Bronchial epithelial cell (primary cell): ENCODE measurements at regions not wholly inside any gene's neighbourhood (a gene's known extent, or its start where the extent isn't known, plus 50 kb on each side); places are given as distances from the start of the nearest gene placed in this dataset.

Source experiments
- DNase-seq: peaks from one replicate; pipeline ENCODE4 v3.0.0-alpha.2; 2010; ENCODE audit warnings: low read depth
- FAIRE-seq: peaks from 2 replicates; lab custom pipeline; 2011; peaks lifted over from hg19 to GRCh38; lab: Jason Lieb, UNC
- H3K27me3 ChIP-seq: 2 replicates; pipeline ENCODE4 v1.5.1; 2011; ENCODE audit warnings: low read length; ENCODE audit not compliant: control insufficient read depth, insufficient read depth
- H3K36me3 ChIP-seq: 2 replicates; pipeline ENCODE4 v1.5.1; 2011; ENCODE audit warnings: low read length; ENCODE audit not compliant: control insufficient read depth, insufficient read depth
- H3K4me3 ChIP-seq: 2 replicates; pipeline ENCODE4 v1.5.1; 2011; ENCODE audit warnings: mild to moderate bottlenecking, low read depth, low read length, control low read depth
- TF ChIP-seq, protein P1 (sequence below): IDR thresholded peaks from 2 replicates; pipeline ENCODE4 v1.5.1; 2011; ENCODE audit warnings: mild to moderate bottlenecking, moderate library complexity, low read length, control low read depth, inconsistent platforms; ENCODE audit not compliant: insufficient read depth, severe bottlenecking

DNA sequence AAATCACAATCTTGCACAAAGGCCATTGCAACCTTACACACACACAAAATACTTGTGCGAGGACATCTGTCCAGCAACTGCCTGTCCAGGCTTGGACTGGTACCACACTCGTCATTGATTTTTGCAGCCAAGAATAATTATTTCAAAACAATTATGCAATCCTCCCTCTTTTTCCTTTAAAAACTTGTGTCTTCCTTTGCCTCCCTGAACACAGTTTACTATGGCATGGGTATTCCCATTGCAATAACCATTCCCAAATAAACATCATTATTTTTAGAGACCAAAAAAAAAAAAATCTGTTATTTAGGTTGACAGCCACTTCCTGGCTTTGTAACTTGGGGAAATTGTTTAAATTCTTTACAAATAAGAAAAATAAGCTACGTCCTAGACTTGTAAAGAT, 54.0 kb downstream of the C11orf91 start:
- H3K4me3 ChIP-seq, result no peak overlapping the region
- no peaks in the 10 kb centered on the region for H3K36me3 ChIP-seq
- no peak for DNase-seq
- FAIRE-seq, result no peak
- H3K27me3 ChIP-seq, result no peaks in the 10 kb centered on the region
- TF ChIP-seq, protein P1, sequence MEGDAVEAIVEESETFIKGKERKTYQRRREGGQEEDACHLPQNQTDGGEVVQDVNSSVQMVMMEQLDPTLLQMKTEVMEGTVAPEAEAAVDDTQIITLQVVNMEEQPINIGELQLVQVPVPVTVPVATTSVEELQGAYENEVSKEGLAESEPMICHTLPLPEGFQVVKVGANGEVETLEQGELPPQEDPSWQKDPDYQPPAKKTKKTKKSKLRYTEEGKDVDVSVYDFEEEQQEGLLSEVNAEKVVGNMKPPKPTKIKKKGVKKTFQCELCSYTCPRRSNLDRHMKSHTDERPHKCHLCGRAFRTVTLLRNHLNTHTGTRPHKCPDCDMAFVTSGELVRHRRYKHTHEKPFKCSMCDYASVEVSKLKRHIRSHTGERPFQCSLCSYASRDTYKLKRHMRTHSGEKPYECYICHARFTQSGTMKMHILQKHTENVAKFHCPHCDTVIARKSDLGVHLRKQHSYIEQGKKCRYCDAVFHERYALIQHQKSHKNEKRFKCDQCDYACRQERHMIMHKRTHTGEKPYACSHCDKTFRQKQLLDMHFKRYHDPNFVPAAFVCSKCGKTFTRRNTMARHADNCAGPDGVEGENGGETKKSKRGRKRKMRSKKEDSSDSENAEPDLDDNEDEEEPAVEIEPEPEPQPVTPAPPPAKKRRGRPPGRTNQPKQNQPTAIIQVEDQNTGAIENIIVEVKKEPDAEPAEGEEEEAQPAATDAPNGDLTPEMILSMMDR, result no peak

DNA sequence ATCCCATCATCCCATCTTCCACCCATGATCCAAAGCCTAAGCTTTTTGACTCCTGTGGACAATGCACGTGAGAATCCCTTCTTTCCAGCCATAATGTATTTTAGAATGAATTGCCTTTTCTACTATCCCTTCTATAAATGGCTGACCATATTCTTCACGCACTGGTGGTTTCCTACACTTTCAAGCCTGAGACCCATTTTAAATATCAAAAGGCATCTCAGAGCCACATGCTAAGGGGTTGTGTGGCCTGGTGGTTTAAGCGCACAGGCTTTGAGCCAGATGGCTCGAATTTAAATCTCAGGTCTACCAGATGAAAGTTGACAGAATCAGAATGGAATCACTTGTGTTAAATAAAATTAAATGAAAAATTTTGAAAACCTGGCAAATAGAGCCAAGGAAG, 54.5 kb downstream of the C11orf91 start:
- H3K27me3 ChIP-seq, result no peaks in the 10 kb centered on the region
- no peaks in the 10 kb centered on the region for H3K36me3 ChIP-seq
- TF ChIP-seq, protein P1, result no peak
- H3K4me3 ChIP-seq, result no peak overlapping the region
- DNase-seq (no peak), FAIRE-seq (no peak)

- TF ChIP-seq, protein P1, result no peak
- FAIRE-seq (no peak), DNase-seq (no peak)
Measured at GRCh38 chr11:33645686-33646085, 54.9 kb downstream of the C11orf91 start.

GRCh38 chr11:33643167-33643824, 57.3 kb downstream of the C11orf91 start:
- DNase-seq, result no peak
- no peak for FAIRE-seq
- TF ChIP-seq, protein P1, result no peak
- Histone ChIP-seq H3K27me3 (no peaks in the 10 kb centered on the region), H3K36me3 (no peaks in the 10 kb centered on the region), H3K4me3 (no peak overlapping the region)

More at GRCh38 chr11:33645686-33646085, 54.9 kb downstream of the C11orf91 start:
- Histone ChIP-seq H3K27me3 (no peaks in the 10 kb centered on the region), H3K36me3 (no peaks in the 10 kb centered on the region), H3K4me3 (no peak overlapping the region)

DNA sequence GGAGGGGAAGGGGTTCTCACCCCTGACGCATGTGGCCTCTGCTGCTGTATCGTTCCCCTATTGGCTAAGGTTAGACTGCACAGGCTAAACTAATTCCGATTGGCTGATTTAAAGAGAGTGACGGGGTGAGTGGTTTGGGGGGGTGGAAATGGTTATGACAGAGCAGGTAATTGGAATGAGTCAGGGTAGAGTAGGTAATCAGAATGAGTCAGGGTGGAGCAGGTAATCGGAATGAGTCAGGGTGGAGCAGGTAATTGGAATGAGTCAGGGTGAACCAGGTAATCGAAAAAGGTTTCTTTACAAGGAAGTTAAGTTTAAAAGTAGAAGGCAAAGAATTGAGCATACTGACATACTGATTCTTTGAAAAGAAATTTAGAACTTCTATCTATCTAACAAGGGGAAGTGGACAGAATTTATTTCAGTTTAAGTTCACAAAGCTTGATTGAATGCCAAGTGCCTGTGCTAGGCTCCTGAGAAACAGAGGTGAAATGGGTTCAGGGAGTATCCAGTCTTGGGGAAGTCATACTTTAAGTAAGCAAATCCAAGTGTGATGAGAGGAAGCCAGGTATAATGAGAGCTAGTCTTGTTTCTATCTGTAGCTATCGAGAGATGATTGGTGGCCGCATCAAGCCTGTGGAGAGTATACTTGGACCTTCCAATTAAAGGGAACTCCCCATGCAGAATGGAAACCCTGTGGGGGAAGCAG, 58.0 kb downstream of the C11orf91 start:
- DNase-seq (peak; percentile 80), FAIRE-seq (no peak)
- TF ChIP-seq, protein P1, result no peak
- Histone ChIP-seq H3K27me3 (no peaks in the 10 kb centered on the region), H3K4me3 (no peak overlapping the region), H3K36me3 (no peaks in the 10 kb centered on the region)
